Islet precursor cell (in vitro differentiated cells): ENCODE measurements at regions not wholly inside any gene's neighbourhood (a gene's known extent, or its start where the extent isn't known, plus 50 kb on each side); places are given as distances from the start of the nearest gene placed in this dataset.
A peak's percentile ranks its signal among the peaks of the same experiment; 100 is the strongest.
"Not testable (repeated sequence)": the region's sequence is repeated elsewhere in the genome, so short reads cannot be mapped to it uniquely, and the experiment has no call there.

Experiments used
- DNase-seq: peaks from one replicate; pipeline ENCODE4 v3.0.0-alpha.2; 2018

- no peak for DNase-seq
These were observed 102.6 kb downstream of the PLG start for GRCh38 chr6:160804639-160805038.

GRCh38 chr6:160808263-160808662 lies 106.2 kb downstream of the PLG start:
- no peak for DNase-seq

GRCh38 chr6:160810238-160810637 lies 108.2 kb downstream of the PLG start:
- no peak for DNase-seq

- DNase-seq: no peak
These were observed 110.1 kb downstream of the PLG start for GRCh38 chr6:160812097-160812496.

- no peak for DNase-seq
These were observed 116.9 kb downstream of the PLG start for GRCh38 chr6:160818934-160819333.

GRCh38 chr6:160820661-160821060 lies 118.6 kb downstream of the PLG start:
- not testable (repeated sequence) for DNase-seq

- peak; percentile 62 for DNase-seq
These were observed 129.7 kb downstream of the PLG start for GRCh38 chr6:160831739-160832138.

GRCh38 chr6:160832422-160832821 lies 130.4 kb downstream of the PLG start:
- no peak for DNase-seq

- DNase-seq: peak; percentile 50
These were observed 135.1 kb downstream of the PLG start for GRCh38 chr6:160837146-160837545.

- no peak for DNase-seq
These were observed 140.5 kb upstream of the MAP3K4 start for GRCh38 chr6:160851031-160851430.

- DNase-seq: no peak
These were observed 137.6 kb upstream of the MAP3K4 start for GRCh38 chr6:160853946-160854345.

- DNase-seq: no peak
These were observed 132.7 kb upstream of the MAP3K4 start for GRCh38 chr6:160858886-160859285.

GRCh38 chr6:160859822-160860221 lies 131.7 kb upstream of the MAP3K4 start:
- DNase-seq: no peak

- no peak for DNase-seq
These were observed 129.7 kb upstream of the MAP3K4 start for GRCh38 chr6:160861824-160862223.

GRCh38 chr6:160863782-160864181 lies 127.8 kb upstream of the MAP3K4 start:
- DNase-seq: no peak

- no peak for DNase-seq
These were observed 120.2 kb upstream of the MAP3K4 start for GRCh38 chr6:160871320-160871719.

- no peak for DNase-seq
These were observed 110.3 kb upstream of the MAP3K4 start for GRCh38 chr6:160881148-160881808.

- DNase-seq: no peak
These were observed 109.6 kb upstream of the MAP3K4 start for GRCh38 chr6:160882006-160882405.

GRCh38 chr6:160882791-160883279 lies 108.7 kb upstream of the MAP3K4 start:
- no peak for DNase-seq

- DNase-seq: no peak
These were observed 108.0 kb upstream of the MAP3K4 start for GRCh38 chr6:160883560-160883959.

GRCh38 chr6:160883999-160884398 lies 107.6 kb upstream of the MAP3K4 start:
- peak; percentile 73 for DNase-seq

- DNase-seq: not testable (repeated sequence)
These were observed 102.4 kb upstream of the MAP3K4 start for GRCh38 chr6:160889148-160889547.

- no peak for DNase-seq
These were observed 99.9 kb upstream of the MAP3K4 start for GRCh38 chr6:160891690-160892089.

- no peak for DNase-seq
These were observed 96.0 kb upstream of the MAP3K4 start for GRCh38 chr6:160895562-160895961.
